ENCODE measurements at regions not wholly inside any gene's neighbourhood (a gene's known extent, or its start where the extent isn't known, plus 50 kb on each side); places are given as distances from the start of the nearest gene placed in this dataset.

DNA sequence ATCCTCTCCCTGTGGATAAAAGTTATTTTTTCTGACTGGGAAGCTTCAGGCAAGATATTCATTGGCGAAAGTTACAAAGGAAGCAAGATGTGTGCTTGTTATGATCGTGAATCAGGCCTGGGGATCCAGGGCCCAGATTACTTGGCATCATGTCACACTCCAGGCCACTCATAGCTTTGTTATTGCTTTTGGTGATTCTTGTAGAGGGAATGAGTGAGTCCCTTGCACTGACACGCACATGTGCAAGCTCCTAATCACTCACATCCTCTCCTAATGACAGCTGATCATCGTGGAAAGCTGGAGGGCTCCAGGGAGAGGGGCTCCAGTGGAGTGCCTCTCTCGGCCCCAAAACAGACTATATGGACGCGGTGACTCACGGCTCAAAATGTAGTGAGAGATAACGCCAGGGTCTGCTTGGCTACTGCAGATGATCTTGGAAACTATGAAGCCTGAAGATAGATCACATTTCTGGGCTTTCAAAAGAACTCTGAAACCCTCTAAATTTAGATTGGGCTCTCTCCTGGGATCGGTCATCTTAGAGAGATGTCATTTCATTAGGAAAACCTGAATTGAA, 481.1 kb upstream of the USP24 start:
- TF ChIP-seq, protein P1, sequence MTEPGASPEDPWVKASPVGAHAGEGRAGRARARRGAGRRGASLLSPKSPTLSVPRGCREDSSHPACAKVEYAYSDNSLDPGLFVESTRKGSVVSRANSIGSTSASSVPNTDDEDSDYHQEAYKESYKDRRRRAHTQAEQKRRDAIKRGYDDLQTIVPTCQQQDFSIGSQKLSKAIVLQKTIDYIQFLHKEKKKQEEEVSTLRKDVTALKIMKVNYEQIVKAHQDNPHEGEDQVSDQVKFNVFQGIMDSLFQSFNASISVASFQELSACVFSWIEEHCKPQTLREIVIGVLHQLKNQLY (CRISPR knock-in tag; IDR thresholded peaks at IDR 0.05), result no peak
- TF ChIP-seq NFE2L1 (CRISPR knock-in tag; IDR thresholded peaks at IDR 0.05) (no peak), ZNF138 (CRISPR knock-in tag; conservative IDR thresholded peaks at IDR 0.05) (no peak), TEAD4 (CRISPR knock-in tag; IDR thresholded peaks at IDR 0.05) (no peak), CREB1 (CRISPR knock-in tag; IDR thresholded peaks at IDR 0.05) (no peak), ZNF232 (CRISPR knock-in tag; IDR thresholded peaks at IDR 0.05) (no peak), SP1 (CRISPR knock-in tag; conservative IDR thresholded peaks at IDR 0.05) (no peak), ATF1 (CRISPR knock-in tag; IDR thresholded peaks at IDR 0.05) (no peak), FOXP1 (CRISPR knock-in tag; IDR thresholded peaks at IDR 0.05; ENCODE audit: borderline replicate concordance) (no peak)
- TF ChIP-seq, protein P2, sequence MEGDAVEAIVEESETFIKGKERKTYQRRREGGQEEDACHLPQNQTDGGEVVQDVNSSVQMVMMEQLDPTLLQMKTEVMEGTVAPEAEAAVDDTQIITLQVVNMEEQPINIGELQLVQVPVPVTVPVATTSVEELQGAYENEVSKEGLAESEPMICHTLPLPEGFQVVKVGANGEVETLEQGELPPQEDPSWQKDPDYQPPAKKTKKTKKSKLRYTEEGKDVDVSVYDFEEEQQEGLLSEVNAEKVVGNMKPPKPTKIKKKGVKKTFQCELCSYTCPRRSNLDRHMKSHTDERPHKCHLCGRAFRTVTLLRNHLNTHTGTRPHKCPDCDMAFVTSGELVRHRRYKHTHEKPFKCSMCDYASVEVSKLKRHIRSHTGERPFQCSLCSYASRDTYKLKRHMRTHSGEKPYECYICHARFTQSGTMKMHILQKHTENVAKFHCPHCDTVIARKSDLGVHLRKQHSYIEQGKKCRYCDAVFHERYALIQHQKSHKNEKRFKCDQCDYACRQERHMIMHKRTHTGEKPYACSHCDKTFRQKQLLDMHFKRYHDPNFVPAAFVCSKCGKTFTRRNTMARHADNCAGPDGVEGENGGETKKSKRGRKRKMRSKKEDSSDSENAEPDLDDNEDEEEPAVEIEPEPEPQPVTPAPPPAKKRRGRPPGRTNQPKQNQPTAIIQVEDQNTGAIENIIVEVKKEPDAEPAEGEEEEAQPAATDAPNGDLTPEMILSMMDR (IDR thresholded peaks at IDR 0.05), result no peak
- TF ChIP-seq, protein P3, sequence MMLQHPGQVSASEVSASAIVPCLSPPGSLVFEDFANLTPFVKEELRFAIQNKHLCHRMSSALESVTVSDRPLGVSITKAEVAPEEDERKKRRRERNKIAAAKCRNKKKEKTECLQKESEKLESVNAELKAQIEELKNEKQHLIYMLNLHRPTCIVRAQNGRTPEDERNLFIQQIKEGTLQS (CRISPR knock-in tag; conservative IDR thresholded peaks at IDR 0.05), result no peak
- TF ChIP-seq, protein P4, sequence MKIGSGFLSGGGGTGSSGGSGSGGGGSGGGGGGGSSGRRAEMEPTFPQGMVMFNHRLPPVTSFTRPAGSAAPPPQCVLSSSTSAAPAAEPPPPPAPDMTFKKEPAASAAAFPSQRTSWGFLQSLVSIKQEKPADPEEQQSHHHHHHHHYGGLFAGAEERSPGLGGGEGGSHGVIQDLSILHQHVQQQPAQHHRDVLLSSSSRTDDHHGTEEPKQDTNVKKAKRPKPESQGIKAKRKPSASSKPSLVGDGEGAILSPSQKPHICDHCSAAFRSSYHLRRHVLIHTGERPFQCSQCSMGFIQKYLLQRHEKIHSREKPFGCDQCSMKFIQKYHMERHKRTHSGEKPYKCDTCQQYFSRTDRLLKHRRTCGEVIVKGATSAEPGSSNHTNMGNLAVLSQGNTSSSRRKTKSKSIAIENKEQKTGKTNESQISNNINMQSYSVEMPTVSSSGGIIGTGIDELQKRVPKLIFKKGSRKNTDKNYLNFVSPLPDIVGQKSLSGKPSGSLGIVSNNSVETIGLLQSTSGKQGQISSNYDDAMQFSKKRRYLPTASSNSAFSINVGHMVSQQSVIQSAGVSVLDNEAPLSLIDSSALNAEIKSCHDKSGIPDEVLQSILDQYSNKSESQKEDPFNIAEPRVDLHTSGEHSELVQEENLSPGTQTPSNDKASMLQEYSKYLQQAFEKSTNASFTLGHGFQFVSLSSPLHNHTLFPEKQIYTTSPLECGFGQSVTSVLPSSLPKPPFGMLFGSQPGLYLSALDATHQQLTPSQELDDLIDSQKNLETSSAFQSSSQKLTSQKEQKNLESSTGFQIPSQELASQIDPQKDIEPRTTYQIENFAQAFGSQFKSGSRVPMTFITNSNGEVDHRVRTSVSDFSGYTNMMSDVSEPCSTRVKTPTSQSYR (CRISPR knock-in tag; IDR thresholded peaks at IDR 0.05), result no peak
- TF ChIP-seq, protein P5, sequence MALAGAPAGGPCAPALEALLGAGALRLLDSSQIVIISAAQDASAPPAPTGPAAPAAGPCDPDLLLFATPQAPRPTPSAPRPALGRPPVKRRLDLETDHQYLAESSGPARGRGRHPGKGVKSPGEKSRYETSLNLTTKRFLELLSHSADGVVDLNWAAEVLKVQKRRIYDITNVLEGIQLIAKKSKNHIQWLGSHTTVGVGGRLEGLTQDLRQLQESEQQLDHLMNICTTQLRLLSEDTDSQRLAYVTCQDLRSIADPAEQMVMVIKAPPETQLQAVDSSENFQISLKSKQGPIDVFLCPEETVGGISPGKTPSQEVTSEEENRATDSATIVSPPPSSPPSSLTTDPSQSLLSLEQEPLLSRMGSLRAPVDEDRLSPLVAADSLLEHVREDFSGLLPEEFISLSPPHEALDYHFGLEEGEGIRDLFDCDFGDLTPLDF (CRISPR knock-in tag; IDR thresholded peaks at IDR 0.05), result no peak
- TF ChIP-seq, protein P6, sequence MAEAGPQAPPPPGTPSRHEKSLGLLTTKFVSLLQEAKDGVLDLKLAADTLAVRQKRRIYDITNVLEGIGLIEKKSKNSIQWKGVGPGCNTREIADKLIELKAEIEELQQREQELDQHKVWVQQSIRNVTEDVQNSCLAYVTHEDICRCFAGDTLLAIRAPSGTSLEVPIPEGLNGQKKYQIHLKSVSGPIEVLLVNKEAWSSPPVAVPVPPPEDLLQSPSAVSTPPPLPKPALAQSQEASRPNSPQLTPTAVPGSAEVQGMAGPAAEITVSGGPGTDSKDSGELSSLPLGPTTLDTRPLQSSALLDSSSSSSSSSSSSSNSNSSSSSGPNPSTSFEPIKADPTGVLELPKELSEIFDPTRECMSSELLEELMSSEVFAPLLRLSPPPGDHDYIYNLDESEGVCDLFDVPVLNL (CRISPR knock-in tag; IDR thresholded peaks at IDR 0.05; ENCODE audit: borderline replicate concordance, low read depth), result no peak
